Upper lobe of left lung (tissue), 6 donors: ENCODE measurements at regions not wholly inside any gene's neighbourhood (a gene's known extent, or its start where the extent isn't known, plus 50 kb on each side); places are given as distances from the start of the nearest gene placed in this dataset.

Experiments
- ATAC-seq, 2 donors: fragments of 200-7000 bp; cut with Tn5 transposase; one replicate each; pipeline ENCODE4 v1.9.1; 2022; ENCODE audit warnings: mild to moderate bottlenecking in 2 of 2, moderate library complexity in 2 of 2; ENCODE audit not compliant: low FRiP score in 2 of 2
- DNase-seq, 2 donors: peaks; one replicate each; pipeline ENCODE4 v3.0.0-alpha.2; 2019 to 2020
- H3K27ac ChIP-seq, 4 donors: fragments of 200-600 bp; sonication (generic); one replicate each; pipeline ENCODE4 v1.5.1; 2016 to 2019
- H3K27me3 ChIP-seq, 4 donors: fragments of 200-600 bp; sonication (generic); one replicate each; pipeline ENCODE4 v1.5.1; 2017 to 2019
- H3K36me3 ChIP-seq, 4 donors: fragments of 200-600 bp; sonication (generic); one replicate each; pipeline ENCODE4 v1.5.1; 2016 to 2019
- H3K4me1 ChIP-seq, 4 donors: fragments of 200-600 bp; sonication (generic); one replicate each; pipeline ENCODE4 v1.5.1; 2018 to 2019
- H3K4me3 ChIP-seq, 4 donors: fragments of 200-600 bp; sonication (generic); one replicate each; pipeline ENCODE4 v1.5.1; 2017 to 2019; ENCODE audit warnings: mild to moderate bottlenecking in 2 of 4, moderate library complexity in 1 of 4
- H3K9me3 ChIP-seq, 4 donors: fragments of 200-600 bp; sonication (generic); one replicate each; pipeline ENCODE4 v1.5.1; 2018 to 2019
- CTCF ChIP-seq, 6 experiments: fragments of 450-650 bp in 4 of 6; fragments of 200-600 bp in 2 of 6; sonication (generic) in 2 of 6; IDR thresholded peaks; one replicate each; pipeline ENCODE4 v1.5.1; 2016 to 2019; ENCODE audit warnings: antibody characterized with exemption in 6 of 6
- EP300 ChIP-seq, 4 donors: sonication (generic); formaldehyde crosslinking; IDR thresholded peaks; one replicate each; pipeline ENCODE4 v1.5.1; 2017; ENCODE audit warnings: antibody characterized with exemption in 4 of 4, control low read depth in 2 of 4
- POLR2A ChIP-seq, 4 donors: fragments of 450-650 bp; IDR thresholded peaks; one replicate each; pipeline ENCODE4 v1.5.1; 2016 to 2017; ENCODE audit warnings: antibody characterized with exemption in 4 of 4, mild to moderate bottlenecking in 2 of 4
- POLR2AphosphoS5 ChIP-seq, 2 donors: sonication (generic); formaldehyde crosslinking; IDR thresholded peaks; one replicate each; pipeline ENCODE4 v1.5.1; 2017; ENCODE audit warnings: antibody characterized with exemption in 2 of 2
- WGBS, 2 donors: methylation state at CpG; one replicate each; pipeline ENCODE4 v1.1.5; 2017 to 2018; 5-methylcytosine and 5-hydroxymethylcytosine counted together
- donor health status: DM: no; HTN: no; CAD: no; lungs with moderate emphysema.
- donor health status: DM: no; HTN: yes; CAD: no; lungs with severe emphysema.

GRCh38 chr16:65543781-65544740, 422.2 kb upstream of the CDH11 start:
- DNase-seq (no peak), ATAC-seq (no peak)
- no peak for TF ChIP-seq POLR2AphosphoS5 (IDR thresholded peaks at IDR 0.05)
- Histone ChIP-seq H3K4me3 (no peak overlapping the region), H3K9me3 (no peaks in the 10 kb centered on the region), H3K27ac (no peak overlapping the region), H3K27me3 (no peaks in the 10 kb centered on the region), H3K4me1 (no peaks in the 10 kb centered on the region), H3K36me3 (no peaks in the 10 kb centered on the region)
- 82 to 84% methylated on average over 5 of the region's 5 CpGs for WGBS, 2 donors

- WGBS, 2 donors, result 79 to 81% methylated on average over 1 of the region's 1 CpG
- Histone ChIP-seq H3K36me3 (no peaks in the 10 kb centered on the region), H3K9me3 (no peaks in the 10 kb centered on the region), H3K4me3 (no peak overlapping the region), H3K4me1 (no peaks in the 10 kb centered on the region), H3K27me3 (no peaks in the 10 kb centered on the region), H3K27ac (no peak overlapping the region)
- no peak for DNase-seq
- TF ChIP-seq EP300 (IDR thresholded peaks at IDR 0.05), result no peak
- TF ChIP-seq POLR2AphosphoS5 (IDR thresholded peaks at IDR 0.05), result no peak
- no peak for TF ChIP-seq CTCF (IDR thresholded peaks at IDR 0.05)
- TF ChIP-seq POLR2A (IDR thresholded peaks at IDR 0.05), result no peak
- ATAC-seq, result no peak
Measured at GRCh38 chr16:65541646-65542045, 419.8 kb upstream of the CDH11 start.

GRCh38 chr16:65540901-65541300, 419.0 kb upstream of the CDH11 start:
- H3K27me3 ChIP-seq, result no peaks in the 10 kb centered on the region
- DNase-seq, result no peak
- no peak overlapping the region for H3K27ac ChIP-seq
- no peaks in the 10 kb centered on the region for H3K9me3 ChIP-seq
- no peak for ATAC-seq
- no peak overlapping the region for H3K4me3 ChIP-seq
- no peaks in the 10 kb centered on the region for H3K36me3 ChIP-seq
- no peaks in the 10 kb centered on the region for H3K4me1 ChIP-seq
- TF ChIP-seq POLR2A (IDR thresholded peaks at IDR 0.05) (no peak), EP300 (IDR thresholded peaks at IDR 0.05) (no peak), CTCF (IDR thresholded peaks at IDR 0.05) (no peak), POLR2AphosphoS5 (IDR thresholded peaks at IDR 0.05) (no peak)

GRCh38 chr16:65538976-65539375, 417.1 kb upstream of the CDH11 start:
- no peak for DNase-seq
- no peaks in the 10 kb centered on the region for H3K4me1 ChIP-seq
- no peaks in the 10 kb centered on the region for H3K36me3 ChIP-seq
- WGBS, 2 donors, result 41 to 44% methylated on average over 3 of the region's 3 CpGs
- no peak for TF ChIP-seq POLR2A (IDR thresholded peaks at IDR 0.05)
- no peak for TF ChIP-seq POLR2AphosphoS5 (IDR thresholded peaks at IDR 0.05)
- H3K4me3 ChIP-seq, result no peak overlapping the region
- H3K9me3 ChIP-seq, result no peaks in the 10 kb centered on the region
- no peaks in the 10 kb centered on the region for H3K27me3 ChIP-seq
- no peak overlapping the region for H3K27ac ChIP-seq
- ATAC-seq, result no peak

GRCh38 chr16:65537336-65537735, 415.5 kb upstream of the CDH11 start:
- Histone ChIP-seq H3K27me3 (no peaks in the 10 kb centered on the region), H3K4me3 (no peak overlapping the region), H3K36me3 (no peaks in the 10 kb centered on the region), H3K4me1 (no peaks in the 10 kb centered on the region), H3K27ac (no peak overlapping the region), H3K9me3 (no peaks in the 10 kb centered on the region)
- no peak for TF ChIP-seq EP300 (IDR thresholded peaks at IDR 0.05)
- no peak for TF ChIP-seq CTCF (IDR thresholded peaks at IDR 0.05)
- WGBS, 2 donors, result 75 to 80% methylated on average over 1 of the region's 1 CpG
- DNase-seq, result no peak
- ATAC-seq, result no peak

GRCh38 chr16:65534121-65534528, 412.3 kb upstream of the CDH11 start:
- Histone ChIP-seq H3K4me3 (no peak overlapping the region), H3K27me3 (no peaks in the 10 kb centered on the region), H3K27ac (no peak overlapping the region), H3K36me3 (no peaks in the 10 kb centered on the region), H3K9me3 (no peaks in the 10 kb centered on the region), H3K4me1 (no peaks in the 10 kb centered on the region)
- WGBS, 2 donors, result 78 to 86% methylated on average over 2 of the region's 2 CpGs
- TF ChIP-seq POLR2A (IDR thresholded peaks at IDR 0.05) (no peak), POLR2AphosphoS5 (IDR thresholded peaks at IDR 0.05) (no peak), EP300 (IDR thresholded peaks at IDR 0.05) (no peak), CTCF (IDR thresholded peaks at IDR 0.05) (no peak)
- ATAC-seq (no peak), DNase-seq (no peak)
